ENCODE measurements at regions not wholly inside any gene's neighbourhood (a gene's known extent, or its start where the extent isn't known, plus 50 kb on each side); places are given as distances from the start of the nearest gene placed in this dataset.

- H3K4me3 ChIP-seq (ENCODE audit: low read depth, low read length), result no peak overlapping the region
- DNase-seq (ENCODE audit: low read depth), result no peak
Measured at GRCh38 chr15:46151786-46152185, 517.0 kb downstream of the SQOR start.

DNA sequence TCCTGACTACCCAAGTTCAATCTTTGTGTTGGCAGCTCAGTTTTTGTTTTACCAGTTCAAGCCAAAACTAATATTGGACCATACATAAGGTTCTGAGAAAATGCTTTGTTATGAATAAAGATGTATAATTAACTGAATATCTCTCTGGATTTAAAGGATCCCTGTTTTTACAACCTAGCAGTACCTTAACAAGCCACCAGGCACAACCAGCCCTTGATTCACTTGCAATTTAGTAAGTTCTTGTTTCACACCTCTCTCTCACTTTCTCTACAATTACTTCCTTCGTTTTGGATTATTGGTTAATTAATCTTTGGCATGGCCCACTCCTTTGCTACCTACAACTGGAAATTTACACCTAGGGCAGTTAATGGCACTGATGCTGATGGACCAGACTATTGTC is 531.9 kb downstream of the SQOR start:
- no peak for DNase-seq (ENCODE audit: low read depth)
- no peak overlapping the region for H3K4me3 ChIP-seq (ENCODE audit: low read depth, low read length)

GRCh38 chr15:46170326-46170725 is 535.5 kb downstream of the SQOR start:
- H3K4me3 ChIP-seq (ENCODE audit: low read depth, low read length), result no peak overlapping the region
- DNase-seq (ENCODE audit: low read depth), result no peak

DNA sequence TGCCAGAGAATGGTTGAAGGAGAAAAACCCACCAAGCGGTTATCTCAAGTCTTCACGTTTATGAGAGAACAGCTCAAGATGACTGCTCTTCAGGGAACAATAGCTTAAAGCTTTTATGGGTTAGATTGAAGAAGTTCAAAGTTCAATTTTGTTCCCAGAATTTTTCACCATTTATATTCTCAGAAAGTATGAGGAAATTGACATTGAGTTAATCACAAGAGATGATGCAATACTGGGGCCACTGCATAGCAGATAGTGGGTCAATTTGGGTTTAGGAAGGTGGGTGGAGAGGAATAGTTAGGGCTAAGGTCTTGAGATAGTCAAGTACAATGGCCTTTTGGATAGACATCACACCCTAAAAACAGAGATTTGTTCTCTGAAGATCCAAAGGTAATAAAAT is 539.3 kb downstream of the SQOR start:
- DNase-seq (ENCODE audit: low read depth), result no peak
- no peak overlapping the region for H3K4me3 ChIP-seq (ENCODE audit: low read depth, low read length)

DNA sequence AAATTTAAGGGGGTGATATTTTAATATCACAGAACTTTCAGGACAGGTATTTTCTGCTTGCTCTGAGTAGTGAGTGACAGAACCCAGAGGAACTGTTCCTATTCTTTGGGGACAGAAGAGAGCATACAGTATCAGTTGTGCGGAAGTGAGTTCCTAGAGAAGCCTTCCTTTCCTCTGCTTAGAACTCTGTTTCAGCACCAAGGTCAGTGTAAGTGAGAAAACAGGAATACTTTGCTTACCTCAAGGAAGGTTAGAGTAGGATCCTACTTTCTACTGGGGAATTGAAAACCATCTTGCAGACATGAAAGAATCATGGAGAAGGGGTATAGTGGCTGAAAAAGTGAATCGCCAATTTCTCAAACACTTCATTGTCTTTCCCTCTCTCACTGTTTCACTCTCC is 542.4 kb downstream of the SQOR start:
- no peak overlapping the region for H3K4me3 ChIP-seq (ENCODE audit: low read depth, low read length)
- DNase-seq (ENCODE audit: low read depth), result no peak

DNA sequence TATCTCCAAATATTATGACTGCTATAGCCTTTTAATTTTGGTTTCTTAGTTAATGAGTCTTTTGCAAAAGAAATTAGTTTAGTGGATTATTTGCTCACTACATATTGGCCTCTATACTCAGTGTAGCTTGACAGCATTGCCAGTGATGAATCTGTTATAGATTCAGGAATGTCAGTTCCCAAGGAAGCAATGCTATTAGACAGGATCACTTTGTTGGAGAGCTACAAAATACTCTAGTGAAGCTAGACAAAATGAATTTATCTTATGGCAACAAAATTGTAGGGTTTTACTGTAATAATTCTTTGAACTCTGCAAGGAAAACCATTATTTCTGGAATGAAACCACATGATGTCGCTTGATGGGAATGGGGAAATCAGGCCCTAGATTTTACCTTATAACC is 543.3 kb downstream of the SQOR start:
- no peak overlapping the region for H3K4me3 ChIP-seq (ENCODE audit: low read depth, low read length)
- DNase-seq (ENCODE audit: low read depth), result no peak

DNA sequence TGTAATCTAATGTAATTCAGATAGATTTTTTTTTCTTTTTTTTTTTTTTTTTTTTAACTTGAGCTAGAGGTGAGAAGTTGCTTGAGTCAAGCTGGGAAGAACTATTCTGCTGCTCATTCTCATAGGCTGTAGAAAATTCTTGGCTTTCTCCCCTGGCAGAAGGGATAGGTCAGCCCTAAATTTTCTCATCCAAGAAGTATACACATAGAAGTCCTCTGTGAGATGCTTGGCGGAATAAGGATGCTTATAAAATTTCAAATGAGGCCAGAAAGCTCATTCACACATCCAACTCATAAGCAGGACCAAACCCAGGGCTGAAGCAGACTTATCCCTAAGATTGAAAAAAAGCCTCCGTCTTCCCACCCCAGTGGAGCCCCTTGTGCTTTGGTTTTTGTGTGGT is 572.5 kb downstream of the SQOR start:
- no peak for DNase-seq (ENCODE audit: low read depth)
- no peak overlapping the region for H3K4me3 ChIP-seq (ENCODE audit: low read depth, low read length)

- no peak for DNase-seq (ENCODE audit: low read depth)
- no peak overlapping the region for H3K4me3 ChIP-seq (ENCODE audit: low read depth, low read length)
Measured at GRCh38 chr15:46213551-46213950, 578.7 kb downstream of the SQOR start.

DNA sequence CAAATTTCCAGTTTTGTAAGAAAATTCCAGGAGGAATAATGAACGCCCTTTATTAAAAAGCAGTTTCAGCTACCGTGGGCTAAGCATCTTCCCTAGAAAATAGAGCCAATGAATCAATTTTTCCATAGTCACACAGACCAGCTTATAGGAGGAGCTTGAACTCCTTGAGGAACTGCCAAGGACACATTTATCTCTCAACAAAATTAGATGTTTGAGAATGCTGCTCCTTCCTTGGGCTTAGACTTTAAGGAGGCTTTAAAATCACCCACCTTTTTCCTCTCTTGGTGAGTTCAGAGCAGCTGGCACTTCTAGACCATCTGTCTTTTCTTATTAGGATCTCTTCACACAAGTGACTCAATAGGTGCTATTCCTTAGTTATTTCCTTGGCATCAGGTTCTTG is 588.0 kb downstream of the SQOR start:
- no peak for DNase-seq (ENCODE audit: low read depth)
- no peak overlapping the region for H3K4me3 ChIP-seq (ENCODE audit: low read depth, low read length)

DNA sequence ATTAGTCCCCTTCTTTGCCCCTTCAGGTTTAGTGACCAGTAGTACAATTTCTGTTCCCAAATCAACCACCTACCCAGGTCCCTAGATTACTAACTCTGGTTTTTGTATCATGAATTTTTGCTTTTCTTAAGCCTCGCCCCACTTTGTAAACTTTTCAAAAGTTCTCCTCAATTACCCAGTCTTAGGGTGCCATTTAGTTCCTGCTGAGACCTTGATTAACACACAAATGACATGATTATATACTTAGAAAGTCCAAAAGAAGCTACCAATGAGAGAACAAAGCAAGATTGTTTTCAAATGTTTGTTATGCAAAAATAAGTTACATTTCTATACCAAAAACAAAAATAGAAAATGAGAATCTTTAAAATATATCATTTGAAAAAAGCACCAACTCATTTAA is 594.4 kb downstream of the SQOR start:
- H3K4me3 ChIP-seq (ENCODE audit: low read depth, low read length), result no peak overlapping the region
- DNase-seq (ENCODE audit: low read depth), result no peak

GRCh38 chr15:46231786-46232185 is 597.0 kb downstream of the SQOR start:
- DNase-seq (ENCODE audit: low read depth), result no peak
- no peak overlapping the region for H3K4me3 ChIP-seq (ENCODE audit: low read depth, low read length)

DNA sequence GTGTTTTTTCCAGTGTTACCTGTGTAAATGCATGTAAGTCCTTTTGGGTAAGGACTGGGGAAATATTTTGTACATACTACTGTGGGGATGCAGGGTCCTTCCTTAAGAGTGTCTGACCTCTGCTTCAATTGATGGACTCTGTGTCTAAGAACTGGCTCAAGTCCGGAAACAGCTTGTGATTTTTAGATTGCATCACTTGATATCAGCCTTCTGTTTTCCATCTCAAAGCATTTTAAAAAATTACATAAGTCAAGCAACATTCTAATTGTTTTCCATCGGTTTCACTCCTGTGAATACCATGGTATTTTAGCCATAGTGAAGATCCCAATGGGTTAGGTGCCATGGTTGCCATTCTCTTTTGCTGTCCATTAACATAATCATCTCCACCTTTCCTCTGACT is 597.6 kb downstream of the SQOR start:
- DNase-seq (ENCODE audit: low read depth), result no peak
- no peak overlapping the region for H3K4me3 ChIP-seq (ENCODE audit: low read depth, low read length)

DNA sequence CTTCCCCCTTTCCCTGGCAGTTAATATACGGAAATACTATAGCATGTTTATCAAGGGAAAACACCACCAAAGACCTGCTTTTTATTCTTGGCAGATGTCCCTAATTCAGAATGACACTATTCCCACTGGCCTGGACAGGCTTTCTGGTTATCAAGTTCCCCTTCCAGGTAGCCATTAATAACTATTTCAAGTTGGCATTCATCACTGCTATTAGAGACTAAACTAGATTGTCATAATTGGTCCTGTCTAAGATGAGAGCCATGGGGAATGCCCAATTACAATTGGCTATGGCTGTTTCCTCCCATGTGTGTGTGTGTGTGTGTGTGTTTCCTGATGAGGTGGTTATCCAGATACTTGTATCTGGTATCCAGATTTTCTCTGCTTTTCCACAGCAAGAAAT is 608.1 kb downstream of the SQOR start:
- no peak for DNase-seq (ENCODE audit: low read depth)
- H3K4me3 ChIP-seq (ENCODE audit: low read depth, low read length), result no peak overlapping the region

DNA sequence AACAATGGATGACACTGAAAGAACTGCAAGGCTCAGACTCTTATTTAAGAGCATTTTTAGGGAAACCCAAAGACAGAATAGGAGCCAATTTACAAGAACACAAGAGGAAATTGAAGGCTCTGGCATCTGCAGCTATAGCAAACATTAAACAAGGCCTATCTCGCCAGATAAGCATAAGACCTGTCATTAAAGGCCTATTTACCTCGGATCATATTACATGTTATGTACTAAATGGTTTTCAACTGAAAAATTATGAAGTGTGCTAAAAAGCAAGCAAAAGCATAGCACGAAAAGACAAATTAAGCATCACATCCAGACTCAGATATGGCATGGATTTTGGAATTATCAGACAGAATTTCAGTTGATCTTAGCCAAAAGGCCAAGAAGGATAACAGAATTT is 617.1 kb downstream of the SQOR start:
- DNase-seq (ENCODE audit: low read depth), result no peak
- H3K4me3 ChIP-seq (ENCODE audit: low read depth, low read length), result no peak overlapping the region

DNA sequence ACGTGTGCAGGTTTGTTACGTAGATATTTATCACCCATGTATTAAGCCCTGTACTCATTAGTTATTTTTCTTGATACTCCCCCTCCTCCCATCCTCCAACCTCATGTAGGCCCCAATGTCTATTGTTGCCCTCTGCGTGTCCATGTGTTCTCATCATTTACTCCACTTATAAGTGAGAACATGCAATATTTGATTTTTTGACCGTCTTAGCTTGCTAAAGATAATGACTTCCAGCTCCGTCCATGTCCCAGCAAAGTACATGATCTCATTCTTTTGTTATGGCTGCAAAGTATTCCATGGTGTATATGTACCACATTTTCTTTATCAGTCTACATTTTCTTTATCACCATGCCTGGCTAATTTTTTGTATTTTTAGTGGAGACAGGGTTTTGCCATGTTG is 623.2 kb downstream of the SQOR start:
- H3K4me3 ChIP-seq (ENCODE audit: low read depth, low read length), result no peak overlapping the region
- no peak for DNase-seq (ENCODE audit: low read depth)

GRCh38 chr15:46260937-46261336 is 626.1 kb downstream of the SQOR start:
- no peak overlapping the region for H3K4me3 ChIP-seq (ENCODE audit: low read depth, low read length)
- DNase-seq (ENCODE audit: low read depth), result no peak

GRCh38 chr15:46265664-46266347 is 631.0 kb downstream of the SQOR start:
- no peak overlapping the region for H3K4me3 ChIP-seq (ENCODE audit: low read depth, low read length)
- no peak for DNase-seq (ENCODE audit: low read depth)

DNA sequence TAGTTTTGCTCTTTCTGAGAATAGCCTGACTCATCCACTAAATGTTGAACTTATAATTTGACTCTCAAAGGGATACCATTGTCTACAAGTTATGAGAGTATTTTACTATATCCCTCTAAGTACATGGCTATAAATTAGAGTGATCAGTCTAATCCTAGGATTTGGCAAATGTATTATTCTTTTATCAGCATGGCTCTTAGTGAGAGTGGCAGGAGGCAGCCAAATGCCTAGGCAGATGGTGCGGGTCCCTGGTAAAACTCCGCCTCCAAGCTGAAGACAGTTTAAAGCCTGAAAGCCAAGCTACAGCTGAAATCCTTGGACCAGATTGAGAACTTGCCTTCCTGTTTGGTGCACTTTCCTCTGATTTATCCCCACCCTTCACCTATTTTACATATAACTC is 631.8 kb downstream of the SQOR start:
- no peak overlapping the region for H3K4me3 ChIP-seq (ENCODE audit: low read depth, low read length)
- no peak for DNase-seq (ENCODE audit: low read depth)

DNA sequence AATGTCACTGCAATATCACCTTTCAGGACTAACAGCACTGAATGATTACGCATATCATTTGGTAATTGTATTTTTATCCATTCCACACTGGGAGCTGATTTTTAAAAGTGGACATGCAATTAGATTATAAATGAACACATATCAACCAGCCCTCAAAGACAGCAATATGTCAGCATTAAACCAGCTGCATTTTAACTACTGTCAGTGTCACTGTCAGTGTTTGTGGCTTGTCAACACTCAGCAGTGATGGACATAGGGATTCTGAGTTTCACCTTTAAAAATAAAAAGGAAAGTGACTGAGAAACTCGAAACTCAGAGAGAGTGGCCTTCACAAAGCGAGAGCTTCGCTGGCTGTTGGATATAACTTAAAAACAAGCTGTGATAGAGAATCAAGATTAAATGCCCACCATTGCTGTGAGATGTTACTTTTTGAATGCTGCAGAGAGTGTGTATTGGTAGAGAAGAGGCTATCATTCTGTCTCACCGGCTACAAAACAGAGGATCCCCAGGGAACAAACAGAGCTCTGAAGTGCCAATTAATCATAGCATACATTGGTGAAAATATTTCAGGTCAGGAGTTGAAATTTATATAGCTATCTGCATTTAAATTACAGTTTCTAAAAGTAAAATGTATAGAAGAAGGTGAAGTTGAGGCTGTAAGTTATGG is 635.8 kb downstream of the SQOR start:
- H3K4me3 ChIP-seq (ENCODE audit: low read depth, low read length), result no peak overlapping the region
- no peak for DNase-seq (ENCODE audit: low read depth)

DNA sequence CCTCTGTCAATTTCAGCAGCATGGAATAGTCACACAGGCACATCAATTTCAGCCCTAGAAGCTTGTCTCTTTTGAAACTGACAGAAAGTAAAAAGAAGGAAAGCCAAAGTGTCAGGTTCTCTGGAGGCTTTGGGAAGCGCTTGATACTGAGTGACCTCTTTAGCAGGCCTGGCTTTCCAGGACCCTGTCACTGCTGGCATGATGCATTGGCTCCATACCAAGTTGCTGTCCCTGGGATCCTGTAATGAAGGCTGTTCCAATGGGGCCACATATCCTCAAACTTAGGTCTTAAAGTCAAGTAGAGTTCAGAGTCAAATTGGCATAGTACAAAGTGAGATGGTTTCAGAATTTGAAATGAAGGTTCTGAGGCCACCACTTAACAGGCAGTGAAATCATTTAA is 640.9 kb downstream of the SQOR start:
- no peak overlapping the region for H3K4me3 ChIP-seq (ENCODE audit: low read depth, low read length)
- no peak for DNase-seq (ENCODE audit: low read depth)

GRCh38 chr15:46277451-46277850 is 642.6 kb downstream of the SQOR start:
- no peak overlapping the region for H3K4me3 ChIP-seq (ENCODE audit: low read depth, low read length)
- DNase-seq (ENCODE audit: low read depth), result no peak

- no peak for DNase-seq (ENCODE audit: low read depth)
- no peak overlapping the region for H3K4me3 ChIP-seq (ENCODE audit: low read depth, low read length)
Measured at GRCh38 chr15:46278062-46278461, 643.2 kb downstream of the SQOR start.

All from skeletal muscle cell (primary cell).